ENCODE measurements at regions not wholly inside any gene's neighbourhood (a gene's known extent, or its start where the extent isn't known, plus 50 kb on each side); places are given as distances from the start of the nearest gene placed in this dataset.

DNA sequence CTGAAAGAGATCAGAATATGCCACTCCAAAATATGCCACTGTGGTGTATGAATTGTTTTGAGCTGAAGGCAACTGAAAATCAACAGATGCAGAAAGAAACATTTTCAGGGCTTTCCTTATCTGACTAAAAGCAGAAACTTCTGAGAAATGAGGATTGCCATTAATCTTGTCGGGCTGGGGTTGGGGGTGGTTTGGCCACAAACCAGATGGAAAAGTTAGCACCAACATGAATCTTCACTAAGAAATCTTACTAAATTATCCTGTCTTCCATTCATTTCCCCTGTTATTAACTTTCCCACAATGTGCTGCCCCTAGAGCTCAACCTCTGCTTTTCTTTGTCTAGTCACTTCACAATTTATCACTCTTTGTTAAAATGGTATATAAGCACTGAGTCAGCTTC lies 229.9 kb upstream of the GADL1 start:
- H3K36me3 Mint-ChIP-seq (ENCODE audit: unreplicated experiment) = no peaks in the 10 kb centered on the region
- no peak overlapping the region for H3K4me3 Mint-ChIP-seq (ENCODE audit: unreplicated experiment)
- H3K9me3 Mint-ChIP-seq (ENCODE audit: unreplicated experiment) = peaks cover 15% of the 10 kb centered on the region
- TF ChIP-seq, protein P1, sequence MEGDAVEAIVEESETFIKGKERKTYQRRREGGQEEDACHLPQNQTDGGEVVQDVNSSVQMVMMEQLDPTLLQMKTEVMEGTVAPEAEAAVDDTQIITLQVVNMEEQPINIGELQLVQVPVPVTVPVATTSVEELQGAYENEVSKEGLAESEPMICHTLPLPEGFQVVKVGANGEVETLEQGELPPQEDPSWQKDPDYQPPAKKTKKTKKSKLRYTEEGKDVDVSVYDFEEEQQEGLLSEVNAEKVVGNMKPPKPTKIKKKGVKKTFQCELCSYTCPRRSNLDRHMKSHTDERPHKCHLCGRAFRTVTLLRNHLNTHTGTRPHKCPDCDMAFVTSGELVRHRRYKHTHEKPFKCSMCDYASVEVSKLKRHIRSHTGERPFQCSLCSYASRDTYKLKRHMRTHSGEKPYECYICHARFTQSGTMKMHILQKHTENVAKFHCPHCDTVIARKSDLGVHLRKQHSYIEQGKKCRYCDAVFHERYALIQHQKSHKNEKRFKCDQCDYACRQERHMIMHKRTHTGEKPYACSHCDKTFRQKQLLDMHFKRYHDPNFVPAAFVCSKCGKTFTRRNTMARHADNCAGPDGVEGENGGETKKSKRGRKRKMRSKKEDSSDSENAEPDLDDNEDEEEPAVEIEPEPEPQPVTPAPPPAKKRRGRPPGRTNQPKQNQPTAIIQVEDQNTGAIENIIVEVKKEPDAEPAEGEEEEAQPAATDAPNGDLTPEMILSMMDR (IDR thresholded peaks at IDR 0.05) = no peak
- H3K27ac Mint-ChIP-seq (ENCODE audit: unreplicated experiment) = no peak overlapping the region
- DNase-seq (ENCODE audit: extremely low spot score, unreplicated experiment) = no peak
- peaks cover 22% of the 10 kb centered on the region for H3K27me3 Mint-ChIP-seq (ENCODE audit: unreplicated experiment)
- no peaks in the 10 kb centered on the region for H3K4me1 Mint-ChIP-seq (ENCODE audit: unreplicated experiment)

DNA sequence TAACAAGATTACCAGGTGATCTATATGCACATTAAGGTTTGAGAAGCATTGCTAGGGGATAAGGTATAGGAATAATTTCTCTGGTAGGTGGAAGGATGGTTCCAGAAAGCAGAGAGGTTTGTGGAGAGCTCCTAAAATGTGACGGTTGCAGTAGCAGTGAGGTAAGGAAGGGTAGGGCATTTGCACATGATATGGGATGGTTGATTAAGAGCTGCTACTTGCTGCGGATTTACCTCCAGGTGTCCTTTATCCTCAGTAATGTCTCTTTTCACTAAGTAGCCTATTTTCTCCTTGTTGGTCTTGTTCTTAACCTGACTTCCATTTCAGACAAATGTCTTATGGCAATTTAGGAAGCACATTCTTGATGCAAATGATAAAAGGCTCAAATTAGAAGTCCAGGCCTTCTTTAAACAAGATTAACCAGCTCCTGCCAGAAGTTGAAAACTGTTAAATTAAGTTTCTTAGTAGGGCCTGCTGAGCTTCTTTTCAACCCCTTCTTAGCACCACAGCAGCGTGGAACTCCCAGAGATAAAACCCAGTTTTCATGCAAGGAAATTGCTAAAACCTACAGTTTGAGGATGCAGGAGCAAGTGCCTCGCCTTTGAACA lies 231.1 kb upstream of the GADL1 start:
- no peak for DNase-seq (ENCODE audit: extremely low spot score, unreplicated experiment)
- Mint-ChIP-seq H3K4me1 (ENCODE audit: unreplicated experiment) (no peaks in the 10 kb centered on the region), H3K9me3 (ENCODE audit: unreplicated experiment) (peaks cover 15% of the 10 kb centered on the region), H3K36me3 (ENCODE audit: unreplicated experiment) (no peaks in the 10 kb centered on the region), H3K27me3 (ENCODE audit: unreplicated experiment) (peaks cover 22% of the 10 kb centered on the region), H3K4me3 (ENCODE audit: unreplicated experiment) (no peak overlapping the region), H3K27ac (ENCODE audit: unreplicated experiment) (no peak overlapping the region)
- TF ChIP-seq, protein P1 (IDR thresholded peaks at IDR 0.05) = no peak

DNA sequence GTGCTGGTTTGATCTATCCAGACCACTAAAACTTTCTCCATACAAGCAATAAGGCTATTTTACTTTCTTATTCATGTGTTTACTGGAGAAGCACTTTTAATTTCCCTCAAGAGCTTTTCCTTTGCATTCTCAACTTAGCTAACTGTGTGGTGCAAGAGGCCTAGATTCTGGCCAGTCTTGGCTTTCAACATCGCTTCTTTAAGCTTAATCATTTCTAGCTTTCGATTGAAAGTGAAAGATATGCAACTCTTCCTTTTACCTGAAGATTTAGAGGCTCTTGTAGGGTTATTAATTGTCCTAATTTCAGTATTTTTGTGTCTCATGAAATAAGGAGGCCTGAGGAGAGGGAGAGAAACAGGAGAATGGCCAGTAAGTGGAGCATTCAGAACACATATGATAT lies 234.8 kb upstream of the GADL1 start:
- Mint-ChIP-seq H3K36me3 (ENCODE audit: unreplicated experiment) (no peaks in the 10 kb centered on the region), H3K4me1 (ENCODE audit: unreplicated experiment) (no peaks in the 10 kb centered on the region), H3K9me3 (ENCODE audit: unreplicated experiment) (peaks cover 6% of the 10 kb centered on the region), H3K4me3 (ENCODE audit: unreplicated experiment) (no peak overlapping the region), H3K27me3 (ENCODE audit: unreplicated experiment) (peaks cover 5% of the 10 kb centered on the region), H3K27ac (ENCODE audit: unreplicated experiment) (no peak overlapping the region)
- TF ChIP-seq, protein P1 (IDR thresholded peaks at IDR 0.05) = no peak
- DNase-seq (ENCODE audit: extremely low spot score, unreplicated experiment) = no peak

DNA sequence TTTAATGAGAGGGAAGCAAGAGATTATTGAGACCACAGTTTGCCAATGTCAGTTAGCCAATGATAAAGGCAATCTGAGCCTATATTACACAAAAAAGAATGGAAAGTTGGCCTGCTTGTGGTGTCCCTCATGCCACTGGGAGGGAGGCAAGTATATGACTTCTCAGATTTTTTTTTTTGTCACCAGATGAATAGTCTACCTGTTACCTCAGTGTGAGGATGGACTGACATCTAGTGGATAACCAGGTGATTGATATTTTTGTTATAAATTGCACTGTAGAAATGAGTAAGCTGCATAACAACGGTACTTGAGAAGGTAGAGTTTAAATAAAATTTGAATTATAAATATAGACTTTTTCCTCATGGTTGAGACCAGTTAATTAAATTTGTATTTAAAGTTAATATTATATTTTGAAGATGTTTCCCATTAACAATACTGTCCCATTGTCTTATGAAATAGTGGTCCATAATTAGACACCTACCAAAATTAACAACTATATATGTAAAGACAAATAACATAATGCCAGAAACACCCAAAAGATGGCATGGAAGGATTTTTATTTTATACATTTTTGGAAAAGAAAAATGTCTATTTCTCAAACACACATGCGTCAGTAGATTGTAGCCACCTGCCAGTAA lies 237.8 kb upstream of the GADL1 start:
- Mint-ChIP-seq H3K27me3 (ENCODE audit: unreplicated experiment) (peaks cover 5% of the 10 kb centered on the region), H3K4me3 (ENCODE audit: unreplicated experiment) (no peak overlapping the region), H3K27ac (ENCODE audit: unreplicated experiment) (no peak overlapping the region), H3K4me1 (ENCODE audit: unreplicated experiment) (no peaks in the 10 kb centered on the region), H3K9me3 (ENCODE audit: unreplicated experiment) (no peaks in the 10 kb centered on the region), H3K36me3 (ENCODE audit: unreplicated experiment) (no peaks in the 10 kb centered on the region)
- TF ChIP-seq, protein P1 (IDR thresholded peaks at IDR 0.05) = peak; percentile 59
- no peak for DNase-seq (ENCODE audit: extremely low spot score, unreplicated experiment)

DNA sequence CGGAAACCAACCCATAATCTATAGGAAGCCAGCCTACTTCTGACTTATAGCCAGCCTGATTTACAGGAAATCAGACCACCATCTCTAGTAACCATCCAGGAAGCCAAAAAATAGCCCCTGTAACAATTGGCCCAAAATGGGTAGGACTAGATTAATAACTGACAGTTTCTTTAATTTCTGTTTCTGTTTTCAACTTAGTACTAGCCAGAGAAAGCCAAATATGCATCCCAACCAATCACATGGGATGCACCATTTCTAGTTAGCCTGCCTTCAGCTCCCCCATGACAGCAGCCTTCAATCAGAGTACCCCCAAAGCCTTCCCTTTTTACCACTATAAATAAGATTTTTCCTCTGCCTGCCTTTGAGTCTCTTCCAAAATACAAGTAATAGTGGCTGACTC lies 239.1 kb upstream of the GADL1 start:
- Mint-ChIP-seq H3K27ac (ENCODE audit: unreplicated experiment) (no peak overlapping the region), H3K4me3 (ENCODE audit: unreplicated experiment) (no peak overlapping the region), H3K9me3 (ENCODE audit: unreplicated experiment) (no peaks in the 10 kb centered on the region)

More for the DNA sequence above, 239.1 kb upstream of the GADL1 start:
- TF ChIP-seq, protein P1 (IDR thresholded peaks at IDR 0.05) = no peak
- DNase-seq (ENCODE audit: extremely low spot score, unreplicated experiment) = no peak
- H3K36me3 Mint-ChIP-seq (ENCODE audit: unreplicated experiment) = no peaks in the 10 kb centered on the region
- H3K27me3 Mint-ChIP-seq (ENCODE audit: unreplicated experiment) = peaks cover 5% of the 10 kb centered on the region
- no peaks in the 10 kb centered on the region for H3K4me1 Mint-ChIP-seq (ENCODE audit: unreplicated experiment)

Data from osteocyte (in vitro differentiated cells).